ENCODE measurements at regions not wholly inside any gene's neighbourhood (a gene's known extent, or its start where the extent isn't known, plus 50 kb on each side); places are given as distances from the start of the nearest gene placed in this dataset.

GRCh38 chr1:196160066-196160795 is 448.0 kb downstream of the KCNT2 start:
- TF ChIP-seq POLR2AphosphoS5 (IDR thresholded peaks at IDR 0.05; ENCODE audit: low read depth, low read length), result no peak
- TF ChIP-seq, protein P1, sequence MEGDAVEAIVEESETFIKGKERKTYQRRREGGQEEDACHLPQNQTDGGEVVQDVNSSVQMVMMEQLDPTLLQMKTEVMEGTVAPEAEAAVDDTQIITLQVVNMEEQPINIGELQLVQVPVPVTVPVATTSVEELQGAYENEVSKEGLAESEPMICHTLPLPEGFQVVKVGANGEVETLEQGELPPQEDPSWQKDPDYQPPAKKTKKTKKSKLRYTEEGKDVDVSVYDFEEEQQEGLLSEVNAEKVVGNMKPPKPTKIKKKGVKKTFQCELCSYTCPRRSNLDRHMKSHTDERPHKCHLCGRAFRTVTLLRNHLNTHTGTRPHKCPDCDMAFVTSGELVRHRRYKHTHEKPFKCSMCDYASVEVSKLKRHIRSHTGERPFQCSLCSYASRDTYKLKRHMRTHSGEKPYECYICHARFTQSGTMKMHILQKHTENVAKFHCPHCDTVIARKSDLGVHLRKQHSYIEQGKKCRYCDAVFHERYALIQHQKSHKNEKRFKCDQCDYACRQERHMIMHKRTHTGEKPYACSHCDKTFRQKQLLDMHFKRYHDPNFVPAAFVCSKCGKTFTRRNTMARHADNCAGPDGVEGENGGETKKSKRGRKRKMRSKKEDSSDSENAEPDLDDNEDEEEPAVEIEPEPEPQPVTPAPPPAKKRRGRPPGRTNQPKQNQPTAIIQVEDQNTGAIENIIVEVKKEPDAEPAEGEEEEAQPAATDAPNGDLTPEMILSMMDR (IDR thresholded peaks at IDR 0.05 in 2 of 3, conservative IDR thresholded peaks at IDR 0.05 in 1 of 3; ENCODE audit: borderline replicate concordance in 1 of 3, insufficient read depth in 1 of 3, low read depth in 2 of 3, low read length in 2 of 3), result no peak
- no peak for TF ChIP-seq TCF7L2 (IDR thresholded peaks at IDR 0.05; ENCODE audit: borderline replicate concordance, extremely low read depth, insufficient read depth, insufficient read length)

Measured in HCT116 (cell line).